ENCODE measurements at regions not wholly inside any gene's neighbourhood (a gene's known extent, or its start where the extent isn't known, plus 50 kb on each side); places are given as distances from the start of the nearest gene placed in this dataset.

GRCh38 chr10:100688201-100688600 is 57.2 kb upstream of the PAX2 start:
- no peak for TF ChIP-seq CTCF (IDR thresholded peaks at IDR 0.05; ENCODE audit: low read depth, low read length)

GRCh38 chr10:100693821-100694220 is 51.6 kb upstream of the PAX2 start:
- H3K4me3 ChIP-seq (replicated peaks in 1 of 2; ENCODE audit: low read depth in 2 of 2, low read length in 2 of 2), result no peak overlapping the region
- no peak for DNase-seq (ENCODE audit: low read depth in 2 of 2)
- TF ChIP-seq CTCF (IDR thresholded peaks at IDR 0.05; ENCODE audit: low read depth, low read length), result no peak

More at GRCh38 chr10:100688201-100688600, 57.2 kb upstream of the PAX2 start:
- no peak for DNase-seq (ENCODE audit: low read depth in 2 of 2)
- H3K4me3 ChIP-seq (replicated peaks in 1 of 2; ENCODE audit: low read depth in 2 of 2, low read length in 2 of 2), result no peak overlapping the region

Data from cardiac fibroblast (primary cell).